Calu3 (cell line): ENCODE measurements at regions not wholly inside any gene's neighbourhood (a gene's known extent, or its start where the extent isn't known, plus 50 kb on each side); places are given as distances from the start of the nearest gene placed in this dataset.

Source experiments
- BruUV-seq: library from RNA; stranded (reverse); fragments of 400-500 nt; replicated peaks from 2 replicates; lab custom pipeline; 2021; lab: Mats Ljungman, UMichigan
- CTCF ChIA-PET: fragments of 300-600 bp; sonication (Branson Sonifier 250); formaldehyde crosslinking; loops from one replicate; lab custom pipeline; 2022; ENCODE audit warnings: antibody characterized with exemption; lab: Charles Lee
- DNase-seq: peaks from one replicate; pipeline ENCODE4 v3.0.0; 2022
- H3K27ac Mint-ChIP-seq: one replicate; pipeline ENCODE4 v1.8.0; 2022; ENCODE audit warnings: mixed read lengths; ENCODE audit not compliant: unreplicated experiment
- H3K27me3 Mint-ChIP-seq: one replicate; pipeline ENCODE4 v1.8.0; 2022; ENCODE audit warnings: mixed read lengths; ENCODE audit not compliant: unreplicated experiment
- H3K36me3 Mint-ChIP-seq: one replicate; pipeline ENCODE4 v1.8.0; 2022; ENCODE audit warnings: mild to moderate bottlenecking, moderate library complexity, mixed read lengths; ENCODE audit not compliant: insufficient read depth, unreplicated experiment
- H3K4me1 Mint-ChIP-seq: one replicate; pipeline ENCODE4 v1.8.0; 2022; ENCODE audit warnings: mild to moderate bottlenecking, low read depth, mixed read lengths; ENCODE audit not compliant: unreplicated experiment
- H3K4me3 Mint-ChIP-seq: one replicate; pipeline ENCODE4 v1.8.0; 2022; ENCODE audit warnings: mild to moderate bottlenecking, low read depth, moderate library complexity, mixed read lengths; ENCODE audit not compliant: unreplicated experiment
- H3K9me3 Mint-ChIP-seq: one replicate; pipeline ENCODE4 v1.8.0; 2022; ENCODE audit warnings: low read depth, mixed read lengths; ENCODE audit not compliant: unreplicated experiment
- intact Hi-C: fragments of 100-400 bp; cut with micrococcal nuclease; formaldehyde crosslinking; loops from one replicate; pipeline ENCODE4 v1.10.0; 2022; ENCODE audit not compliant: unreplicated experiment
- TF ChIP-seq, protein P1 (sequence below): fragments of 200-600 bp; IDR thresholded peaks from one replicate; pipeline ENCODE4 v1.8.0; 2022; ENCODE audit warnings: antibody characterized with exemption; ENCODE audit not compliant: unreplicated experiment

DNA sequence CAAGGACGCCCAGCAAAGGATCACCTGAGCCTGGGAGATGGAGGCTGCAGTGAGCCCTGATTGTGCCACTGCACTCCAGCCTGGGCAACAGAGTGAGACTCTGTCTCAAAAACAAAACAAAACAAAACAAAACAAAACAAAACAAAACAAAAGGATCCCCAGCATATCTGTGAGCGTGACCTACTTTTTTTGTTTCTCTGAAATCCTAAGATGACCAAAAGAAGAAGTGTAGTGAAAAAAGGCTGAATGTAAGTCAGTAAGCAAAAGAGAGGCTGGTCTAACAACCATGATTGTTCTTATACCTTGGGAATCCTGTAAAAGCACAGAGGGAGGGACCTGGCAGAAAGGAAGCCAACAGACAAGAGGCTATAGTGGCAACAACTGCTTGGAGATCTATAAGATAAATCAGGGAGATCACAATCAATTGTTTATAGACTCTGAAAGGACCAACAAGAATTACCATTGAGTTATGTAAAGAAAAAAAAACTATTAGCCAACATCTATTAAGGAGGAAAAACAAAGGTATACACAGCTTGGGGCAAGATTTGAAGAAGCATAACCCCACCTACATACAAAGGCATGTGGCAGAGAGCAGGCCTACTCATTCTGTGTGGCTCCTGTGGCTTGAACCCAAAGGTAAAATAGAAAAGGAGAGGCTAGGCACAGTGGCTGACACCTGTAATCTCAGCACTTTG, 255.2 kb upstream of the KLF14 start:
- CTCF ChIA-PET = interaction anchor here (1.3 kb wide), 1 partner anchor 8 kb away, joined by 3 read pairs; no protein-coding TSS in a partner anchor
- TF ChIP-seq, protein P1, sequence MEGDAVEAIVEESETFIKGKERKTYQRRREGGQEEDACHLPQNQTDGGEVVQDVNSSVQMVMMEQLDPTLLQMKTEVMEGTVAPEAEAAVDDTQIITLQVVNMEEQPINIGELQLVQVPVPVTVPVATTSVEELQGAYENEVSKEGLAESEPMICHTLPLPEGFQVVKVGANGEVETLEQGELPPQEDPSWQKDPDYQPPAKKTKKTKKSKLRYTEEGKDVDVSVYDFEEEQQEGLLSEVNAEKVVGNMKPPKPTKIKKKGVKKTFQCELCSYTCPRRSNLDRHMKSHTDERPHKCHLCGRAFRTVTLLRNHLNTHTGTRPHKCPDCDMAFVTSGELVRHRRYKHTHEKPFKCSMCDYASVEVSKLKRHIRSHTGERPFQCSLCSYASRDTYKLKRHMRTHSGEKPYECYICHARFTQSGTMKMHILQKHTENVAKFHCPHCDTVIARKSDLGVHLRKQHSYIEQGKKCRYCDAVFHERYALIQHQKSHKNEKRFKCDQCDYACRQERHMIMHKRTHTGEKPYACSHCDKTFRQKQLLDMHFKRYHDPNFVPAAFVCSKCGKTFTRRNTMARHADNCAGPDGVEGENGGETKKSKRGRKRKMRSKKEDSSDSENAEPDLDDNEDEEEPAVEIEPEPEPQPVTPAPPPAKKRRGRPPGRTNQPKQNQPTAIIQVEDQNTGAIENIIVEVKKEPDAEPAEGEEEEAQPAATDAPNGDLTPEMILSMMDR = no peak
- Mint-ChIP-seq H3K27me3 (no peaks in the 10 kb centered on the region), H3K4me1 (peaks cover 54% of the 10 kb centered on the region), H3K4me3 (no peak overlapping the region), H3K36me3 (peaks cover 6% of the 10 kb centered on the region), H3K9me3 (no peaks in the 10 kb centered on the region), H3K27ac (no peak overlapping the region)
- intact Hi-C loops = no loop called here
- BruUV-seq = no TSS peak
- DNase-seq = no peak

DNA sequence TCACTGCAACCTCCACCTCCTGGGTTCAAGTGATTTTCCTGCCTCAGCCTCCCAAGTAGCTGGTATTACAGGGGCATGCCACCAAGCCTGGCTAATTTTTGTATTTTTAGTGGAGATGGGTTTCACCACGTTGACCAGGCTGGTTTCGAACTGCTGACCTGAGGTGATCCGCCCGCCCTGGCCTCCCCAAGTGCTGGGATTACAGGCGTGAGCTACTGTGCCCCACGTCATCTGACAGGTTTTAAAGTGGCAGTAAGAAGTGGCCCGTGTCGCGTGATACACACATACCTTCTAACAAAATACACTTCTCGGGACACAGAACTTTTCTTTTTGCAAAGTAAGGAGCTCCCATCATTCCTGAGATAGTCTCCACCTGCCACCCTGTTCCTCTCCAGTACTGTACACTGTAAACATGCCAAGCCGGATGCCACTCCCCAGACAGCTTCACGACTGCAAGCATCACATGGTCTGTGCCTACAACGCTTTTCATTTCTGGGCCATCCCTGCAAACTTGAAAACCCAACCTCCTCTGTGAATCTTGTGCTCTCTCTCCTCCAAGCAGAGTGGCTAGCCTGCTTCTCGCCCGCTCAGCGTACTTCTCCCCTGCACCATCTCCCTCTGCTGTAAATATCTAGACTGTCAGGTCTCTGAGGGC, 256.3 kb upstream of the KLF14 start:
- no peaks in the 10 kb centered on the region for H3K9me3 Mint-ChIP-seq
- TF ChIP-seq, protein P1 = no peak
- CTCF ChIA-PET = no interaction called here
- H3K36me3 Mint-ChIP-seq = peaks cover 6% of the 10 kb centered on the region
- DNase-seq = no peak
- H3K27me3 Mint-ChIP-seq = no peaks in the 10 kb centered on the region
- H3K4me3 Mint-ChIP-seq = no peak overlapping the region
- no peak overlapping the region for H3K27ac Mint-ChIP-seq
- H3K4me1 Mint-ChIP-seq = peaks cover 60% of the 10 kb centered on the region
- BruUV-seq = no TSS peak
- intact Hi-C loops = no loop called here

DNA sequence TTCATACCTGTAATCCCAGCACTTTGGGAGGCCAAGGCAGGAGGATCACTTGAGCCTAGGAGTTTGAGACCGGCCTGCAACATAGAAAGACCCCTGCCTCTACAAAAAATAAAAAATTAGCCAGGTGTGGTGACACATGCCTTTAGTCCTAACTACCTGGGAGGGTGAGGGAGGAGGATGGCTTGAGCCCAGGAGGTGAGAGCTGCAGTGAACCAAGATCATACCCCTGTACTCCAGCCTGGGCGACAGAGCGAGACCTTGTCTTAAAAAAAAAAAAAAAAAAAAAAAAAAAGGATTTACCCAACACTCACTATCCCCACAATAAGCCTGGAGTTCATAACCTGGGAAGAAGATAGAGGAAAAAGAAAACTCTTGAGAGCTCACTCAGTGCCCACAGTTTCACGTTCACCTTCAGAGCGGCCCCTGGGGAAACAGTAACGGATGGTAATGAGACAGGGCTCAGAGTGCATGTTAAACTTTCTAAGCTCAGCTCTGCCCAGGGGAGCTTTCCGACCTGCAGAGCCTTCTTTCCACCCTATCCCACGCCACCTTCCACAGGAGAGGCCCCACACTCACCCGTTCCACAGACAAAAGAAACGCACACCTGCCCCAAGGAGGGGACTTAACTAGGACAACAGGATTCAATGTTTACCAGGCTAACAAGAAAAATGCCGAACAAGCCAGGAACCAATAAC, 259.8 kb upstream of the KLF14 start:
- no TSS peak for BruUV-seq
- TF ChIP-seq, protein P1 = no peak
- Mint-ChIP-seq H3K4me3 (peak overlapping the region; percentile 41), H3K9me3 (no peaks in the 10 kb centered on the region), H3K4me1 (peaks cover 69% of the 10 kb centered on the region), H3K27ac (peak overlapping the region; percentile 66), H3K27me3 (no peaks in the 10 kb centered on the region), H3K36me3 (peaks cover 12% of the 10 kb centered on the region)
- DNase-seq = no peak
- intact Hi-C loops = no loop called here
- CTCF ChIA-PET = interaction anchor here (1.4 to 3.7 kb wide), 3 partner anchors 10 to 14 kb away, joined by 3 to 17 read pairs (median 9); no protein-coding TSS in a partner anchor

DNA sequence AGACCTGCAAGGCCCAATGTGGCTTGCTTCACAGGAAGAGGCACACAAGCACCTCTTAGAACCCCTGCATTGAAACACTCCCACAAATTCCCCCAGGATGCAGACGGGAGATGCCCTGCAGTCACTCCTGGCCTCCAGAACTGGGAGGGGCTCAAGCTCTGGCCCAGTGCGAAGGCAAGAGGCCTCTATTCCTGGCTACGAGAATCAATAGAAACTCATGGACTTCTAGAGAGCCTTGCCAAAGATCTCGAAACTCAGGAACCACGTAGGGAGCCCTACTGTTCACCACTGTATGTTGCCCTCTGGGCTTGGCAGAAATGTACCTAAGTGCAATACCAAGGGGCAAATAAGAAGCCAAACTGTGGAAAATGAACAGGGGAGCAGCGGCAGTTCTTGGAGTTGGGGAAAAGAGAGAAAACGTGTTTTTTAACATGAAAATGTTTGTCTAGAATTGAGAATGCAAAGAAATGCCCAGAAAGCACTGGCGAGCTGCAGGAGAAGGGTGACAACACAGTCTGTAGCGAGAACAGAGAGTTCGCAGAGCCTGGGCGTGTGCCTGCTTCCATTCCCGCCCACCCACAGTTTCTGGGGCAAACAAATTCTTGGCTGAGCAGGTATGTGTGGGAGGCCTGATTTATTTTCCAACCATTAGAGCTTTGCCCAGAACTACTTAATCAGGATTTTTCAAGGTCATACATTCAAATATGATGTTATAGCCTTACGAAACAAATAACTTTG, 260.5 kb upstream of the KLF14 start:
- H3K9me3 Mint-ChIP-seq = no peaks in the 10 kb centered on the region
- DNase-seq = no peak
- peaks cover 69% of the 10 kb centered on the region for H3K4me1 Mint-ChIP-seq
- H3K27me3 Mint-ChIP-seq = no peaks in the 10 kb centered on the region
- TF ChIP-seq, protein P1 = no peak
- H3K27ac Mint-ChIP-seq = peak overlapping the region; percentile 66
- BruUV-seq = no TSS peak
- intact Hi-C loops = no loop called here
- peak overlapping the region; percentile 41 for H3K4me3 Mint-ChIP-seq
- CTCF ChIA-PET = interaction anchor here (1.2 to 3.7 kb wide), 5 partner anchors 9 to 97 kb away, joined by 3 to 17 read pairs (median 4); no protein-coding TSS in a partner anchor
- peaks cover 17% of the 10 kb centered on the region for H3K36me3 Mint-ChIP-seq
